ENCODE measurements at regions not wholly inside any gene's neighbourhood (a gene's known extent, or its start where the extent isn't known, plus 50 kb on each side); places are given as distances from the start of the nearest gene placed in this dataset.

- in situ Hi-C loops (cut with HindIII; ENCODE audit: low sequenced_read_pairs) = no loop called here
- no peak overlapping the region for H3K4me3 ChIP-seq (ENCODE audit: low read depth, low read length)
- TF ChIP-seq, protein P1, sequence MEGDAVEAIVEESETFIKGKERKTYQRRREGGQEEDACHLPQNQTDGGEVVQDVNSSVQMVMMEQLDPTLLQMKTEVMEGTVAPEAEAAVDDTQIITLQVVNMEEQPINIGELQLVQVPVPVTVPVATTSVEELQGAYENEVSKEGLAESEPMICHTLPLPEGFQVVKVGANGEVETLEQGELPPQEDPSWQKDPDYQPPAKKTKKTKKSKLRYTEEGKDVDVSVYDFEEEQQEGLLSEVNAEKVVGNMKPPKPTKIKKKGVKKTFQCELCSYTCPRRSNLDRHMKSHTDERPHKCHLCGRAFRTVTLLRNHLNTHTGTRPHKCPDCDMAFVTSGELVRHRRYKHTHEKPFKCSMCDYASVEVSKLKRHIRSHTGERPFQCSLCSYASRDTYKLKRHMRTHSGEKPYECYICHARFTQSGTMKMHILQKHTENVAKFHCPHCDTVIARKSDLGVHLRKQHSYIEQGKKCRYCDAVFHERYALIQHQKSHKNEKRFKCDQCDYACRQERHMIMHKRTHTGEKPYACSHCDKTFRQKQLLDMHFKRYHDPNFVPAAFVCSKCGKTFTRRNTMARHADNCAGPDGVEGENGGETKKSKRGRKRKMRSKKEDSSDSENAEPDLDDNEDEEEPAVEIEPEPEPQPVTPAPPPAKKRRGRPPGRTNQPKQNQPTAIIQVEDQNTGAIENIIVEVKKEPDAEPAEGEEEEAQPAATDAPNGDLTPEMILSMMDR (IDR thresholded peaks at IDR 0.05; ENCODE audit: low read depth, low read length) = no peak
- DNase-seq (ENCODE audit: low read depth, low spot score) = no peak
Measured at GRCh38 chr4:37538931-37539330, 147.2 kb downstream of the RELL1 start.

DNA sequence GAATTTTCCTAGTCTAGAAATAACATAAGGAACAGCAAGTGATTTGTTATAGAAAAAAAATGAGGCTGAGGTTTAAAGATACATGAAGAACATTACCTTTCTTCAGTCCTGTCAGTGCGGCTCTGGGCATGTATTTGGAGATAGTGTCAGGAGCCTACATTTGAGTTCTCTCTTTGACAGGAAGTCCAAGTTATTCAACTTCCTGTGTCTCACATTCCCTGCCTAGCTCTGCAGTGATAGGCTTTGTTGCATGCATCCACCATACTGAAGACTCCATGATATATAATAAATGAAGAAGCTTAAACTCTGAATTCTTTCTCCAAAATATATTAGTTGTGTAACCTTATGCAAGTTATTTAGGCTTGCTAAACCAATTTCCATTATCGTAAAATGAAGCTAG, 148.7 kb downstream of the RELL1 start:
- DNase-seq (ENCODE audit: low read depth, low spot score) = no peak
- H3K4me3 ChIP-seq (ENCODE audit: low read depth, low read length) = no peak overlapping the region
- TF ChIP-seq, protein P1 (IDR thresholded peaks at IDR 0.05; ENCODE audit: low read depth, low read length) = no peak
- in situ Hi-C loops (cut with HindIII; ENCODE audit: low sequenced_read_pairs) = no loop called here

DNA sequence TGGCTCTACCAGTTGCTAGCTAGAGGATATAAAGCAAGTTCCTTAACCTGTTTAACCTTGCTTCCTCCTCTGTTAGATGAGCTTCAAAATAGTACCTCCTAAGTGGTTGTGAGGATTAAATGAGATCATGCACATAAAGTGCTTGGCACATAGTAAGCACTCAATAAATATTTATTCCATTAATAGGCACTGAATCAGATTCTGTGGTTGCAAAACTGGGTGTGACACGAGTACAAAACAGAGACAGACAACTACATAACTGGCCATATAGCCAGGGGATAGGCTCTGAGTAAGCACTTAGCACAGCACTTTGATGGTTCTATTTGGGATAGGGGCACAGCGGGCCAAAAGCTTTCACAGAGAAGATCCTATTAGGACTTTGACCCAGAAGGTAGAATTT, 150.3 kb downstream of the RELL1 start:
- no peak for DNase-seq (ENCODE audit: low read depth, low spot score)
- H3K4me3 ChIP-seq (ENCODE audit: low read depth, low read length) = no peak overlapping the region
- TF ChIP-seq, protein P1 (IDR thresholded peaks at IDR 0.05; ENCODE audit: low read depth, low read length) = no peak
- in situ Hi-C loops (cut with HindIII; ENCODE audit: low sequenced_read_pairs) = no loop called here

- TF ChIP-seq, protein P1 (IDR thresholded peaks at IDR 0.05; ENCODE audit: low read depth, low read length) = no peak
- in situ Hi-C loops (cut with HindIII; ENCODE audit: low sequenced_read_pairs) = no loop called here
- DNase-seq (ENCODE audit: low read depth, low spot score) = no peak
- H3K4me3 ChIP-seq (ENCODE audit: low read depth, low read length) = no peak overlapping the region
Measured at GRCh38 chr4:37533286-37534033, 152.7 kb downstream of the RELL1 start.

- H3K4me3 ChIP-seq (ENCODE audit: low read depth, low read length) = no peak overlapping the region
- DNase-seq (ENCODE audit: low read depth, low spot score) = no peak
- TF ChIP-seq, protein P1 (IDR thresholded peaks at IDR 0.05; ENCODE audit: low read depth, low read length) = no peak
- in situ Hi-C loops (cut with HindIII; ENCODE audit: low sequenced_read_pairs) = no loop called here
Measured at GRCh38 chr4:37531151-37531550, 155.0 kb downstream of the RELL1 start.

DNA sequence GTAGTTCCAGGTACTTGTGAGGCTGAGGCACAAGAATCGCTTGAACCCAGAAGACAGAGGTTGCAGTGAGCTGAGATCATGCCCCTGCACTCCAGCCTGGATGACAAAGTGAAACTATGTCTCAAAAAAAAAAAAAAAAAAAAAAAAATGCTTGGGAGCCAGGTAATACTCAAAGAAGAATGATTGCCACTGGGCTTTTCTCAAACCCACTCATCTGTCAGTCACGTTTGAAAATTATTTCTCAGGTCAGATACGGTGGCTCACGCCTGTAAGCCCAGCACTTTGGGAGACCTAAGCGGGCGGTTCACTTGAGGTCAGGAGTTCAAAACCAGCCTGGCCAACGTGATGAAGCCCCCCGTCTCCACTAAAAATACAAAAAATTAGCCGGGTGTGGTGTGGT, 155.7 kb downstream of the RELL1 start:
- in situ Hi-C loops (cut with HindIII; ENCODE audit: low sequenced_read_pairs) = no loop called here
- DNase-seq (ENCODE audit: low read depth, low spot score) = no peak

More for the DNA sequence above, 155.7 kb downstream of the RELL1 start:
- no peak overlapping the region for H3K4me3 ChIP-seq (ENCODE audit: low read depth, low read length)
- TF ChIP-seq, protein P1 (IDR thresholded peaks at IDR 0.05; ENCODE audit: low read depth, low read length) = no peak

Data from astrocyte of the spinal cord (primary cell).